Inflammatory macrophage treated with lipopolysaccharide for 1 hour (primary cell): ENCODE measurements at regions not wholly inside any gene's neighbourhood (a gene's known extent, or its start where the extent isn't known, plus 50 kb on each side); places are given as distances from the start of the nearest gene placed in this dataset.
"Not testable (repeated sequence)": the region's sequence is repeated elsewhere in the genome, so short reads cannot be mapped to it uniquely, and the experiment has no call there.

ENCODE experiments used
- DNase-seq, 2 donors: peaks; one replicate each; pipeline ENCODE4 v3.0.0-alpha.2; 2020 to 2022

GRCh38 chr10:8350250-8350967 is 295.9 kb downstream of the GATA3 start:
- no peak for DNase-seq

GRCh38 chr10:8352171-8353075 is 297.9 kb downstream of the GATA3 start:
- DNase-seq = no peak

- DNase-seq = no peak
Observed at GRCh38 chr10:8356283-8356682, 301.8 kb downstream of the GATA3 start.

- no peak for DNase-seq
Observed at GRCh38 chr10:8359467-8359866, 305.0 kb downstream of the GATA3 start.

- DNase-seq = no peak
Observed at GRCh38 chr10:8360365-8360764, 305.9 kb downstream of the GATA3 start.

GRCh38 chr10:8360814-8361509 is 306.5 kb downstream of the GATA3 start:
- no peak for DNase-seq

- no peak for DNase-seq
Observed at GRCh38 chr10:8361510-8361844, 307.0 kb downstream of the GATA3 start.

- no peak for DNase-seq
Observed at GRCh38 chr10:8365935-8366911, 311.7 kb downstream of the GATA3 start.

- DNase-seq = not testable (repeated sequence)
Observed at GRCh38 chr10:8367672-8368411, 313.4 kb downstream of the GATA3 start.

- no peak for DNase-seq
Observed at GRCh38 chr10:8369666-8370065, 315.2 kb downstream of the GATA3 start.

GRCh38 chr10:8374334-8374733 is 319.8 kb downstream of the GATA3 start:
- DNase-seq = no peak

GRCh38 chr10:8375137-8375536 is 320.6 kb downstream of the GATA3 start:
- no peak for DNase-seq

- DNase-seq = no peak
Observed at GRCh38 chr10:8378198-8378983, 323.9 kb downstream of the GATA3 start.

GRCh38 chr10:8379906-8380832 is 325.7 kb downstream of the GATA3 start:
- no peak for DNase-seq

- no peak for DNase-seq
Observed at GRCh38 chr10:8380833-8381496, 326.5 kb downstream of the GATA3 start.

GRCh38 chr10:8386781-8387180 is 332.3 kb downstream of the GATA3 start:
- no peak for DNase-seq

- DNase-seq = no peak
Observed at GRCh38 chr10:8389630-8390029, 335.1 kb downstream of the GATA3 start.

GRCh38 chr10:8392216-8392615 is 337.7 kb downstream of the GATA3 start:
- DNase-seq = no peak

- DNase-seq = no peak
Observed at GRCh38 chr10:8393531-8393930, 339.0 kb downstream of the GATA3 start.
